Inferior parietal cortex (tissue), 1 donor: ENCODE measurements at regions not wholly inside any gene's neighbourhood (a gene's known extent, or its start where the extent isn't known, plus 50 kb on each side); places are given as distances from the start of the nearest gene placed in this dataset.

ENCODE experiments used
- DNase-seq: peaks from one replicate; pipeline ENCODE4 v3.0.0-alpha.2; 2016; ENCODE audit errors: extremely low spot score

- no peak for DNase-seq
Measured at GRCh38 chr20:50426866-50427718, 83.1 kb upstream of the PTPN1 start.

GRCh38 chr20:50427719-50428083 is 82.5 kb upstream of the PTPN1 start:
- no peak for DNase-seq

- no peak for DNase-seq
Measured at GRCh38 chr20:50428097-50428828, 81.9 kb upstream of the PTPN1 start.

- DNase-seq, result no peak
Measured at GRCh38 chr20:50429412-50429811, 80.8 kb upstream of the PTPN1 start.

GRCh38 chr20:50431066-50431450 is 79.1 kb upstream of the PTPN1 start:
- DNase-seq, result no peak

GRCh38 chr20:50433001-50433761 is 77.0 kb upstream of the PTPN1 start:
- DNase-seq, result no peak

- DNase-seq, result no peak
Measured at GRCh38 chr20:50434321-50434652, 75.9 kb upstream of the PTPN1 start.

- no peak for DNase-seq
Measured at GRCh38 chr20:50434653-50435396, 75.4 kb upstream of the PTPN1 start.

- no peak for DNase-seq
Measured at GRCh38 chr20:50435397-50436051, 74.7 kb upstream of the PTPN1 start.

GRCh38 chr20:50436052-50436656 is 74.0 kb upstream of the PTPN1 start:
- DNase-seq, result no peak

- no peak for DNase-seq
Measured at GRCh38 chr20:50436696-50437095, 73.5 kb upstream of the PTPN1 start.

- no peak for DNase-seq
Measured at GRCh38 chr20:50438986-50439407, 71.2 kb upstream of the PTPN1 start.

- DNase-seq, result no peak
Measured at GRCh38 chr20:50439539-50440453, 70.4 kb upstream of the PTPN1 start.

- DNase-seq, result no peak
Measured at GRCh38 chr20:50442512-50442911, 67.7 kb upstream of the PTPN1 start.

GRCh38 chr20:50445354-50446151 is 64.6 kb upstream of the PTPN1 start:
- DNase-seq, result no peak

- DNase-seq, result no peak
Measured at GRCh38 chr20:50446351-50447101, 63.7 kb upstream of the PTPN1 start.

- no peak for DNase-seq
Measured at GRCh38 chr20:50447102-50447804, 62.9 kb upstream of the PTPN1 start.

GRCh38 chr20:50447817-50448216 is 62.4 kb upstream of the PTPN1 start:
- no peak for DNase-seq
